Right lobe of liver (tissue), 6 donors: ENCODE measurements at regions not wholly inside any gene's neighbourhood (a gene's known extent, or its start where the extent isn't known, plus 50 kb on each side); places are given as distances from the start of the nearest gene placed in this dataset.
"Not testable (repeated sequence)": the region's sequence is repeated elsewhere in the genome, so short reads cannot be mapped to it uniquely, and the experiment has no call there.

Experiments used
- ATAC-seq, 4 donors: fragments of 200-7000 bp; cut with Tn5 transposase; one replicate each; pipeline ENCODE4 v1.9.1; 2020; ENCODE audit warnings: mild to moderate bottlenecking in 4 of 4, moderate library complexity in 4 of 4
- DNase-seq, 3 donors: peaks; one replicate each; pipeline ENCODE4 v3.0.0-alpha.2; 2020
- H3K27ac ChIP-seq, 3 donors: fragments of 200-600 bp; one replicate each; pipeline ENCODE4 v1.8.0; 2022
- H3K27me3 ChIP-seq, 2 donors: fragments of 200-600 bp; one replicate each; pipeline ENCODE4 v1.8.0; 2022
- H3K36me3 ChIP-seq, 4 donors: fragments of 200-600 bp; sonication (generic) in 1 of 4; one replicate each; pipeline versions ENCODE4 v1.5.1 to v1.8.0; 2017 to 2022; ENCODE audit warnings: control low read depth in 1 of 4
- H3K4me1 ChIP-seq, 4 donors: fragments of 200-600 bp; sonication (generic) in 1 of 4; one replicate each; pipeline versions ENCODE4 v1.5.1 to v1.8.0; 2017 to 2022; ENCODE audit warnings: control low read depth in 1 of 4
- H3K4me3 ChIP-seq, 3 donors: fragments of 200-600 bp; one replicate each; pipeline ENCODE4 v1.8.0; 2022
- H3K9me3 ChIP-seq, 4 donors: fragments of 200-600 bp; sonication (generic) in 1 of 4; one replicate each; pipeline versions ENCODE4 v1.5.1 to v1.8.0; 2017 to 2022; ENCODE audit warnings: control low read depth in 1 of 4
- CTCF ChIP-seq, 4 donors: fragments of 200-600 bp in 3 of 4; fragments of 450-650 bp in 1 of 4; IDR thresholded peaks; one replicate each; pipeline versions ENCODE4 v1.5.1 to v1.8.0; 2016 to 2022; ENCODE audit warnings: antibody characterized with exemption in 4 of 4, mild to moderate bottlenecking in 2 of 4
- POLR2A ChIP-seq: fragments of 450-650 bp; IDR thresholded peaks from one replicate; pipeline ENCODE4 v1.6.1; 2017; ENCODE audit warnings: antibody characterized with exemption, mild to moderate bottlenecking
- WGBS: methylation state at CpG from one replicate; pipeline ENCODE4 v1.1.6; 2018; ENCODE audit warnings: low coverage, low lambda C conversion rate; ENCODE audit not compliant: insufficient coverage; ENCODE audit errors: missing lambda C conversion rate; 5-methylcytosine and 5-hydroxymethylcytosine counted together
- intact Hi-C, 2 donors: fragments of 100-400 bp; cut with DNase I; formaldehyde crosslinking; loops; one replicate each; pipeline versions ENCODE4 v1.11.2 to v1.14.1; 2022
- donor health status: DM: no; HTN: yes; CAD: no.
- donor health status: DM: no; HTN: no; CAD: no.
- donor health status: DM: no; HTN: no; CAD: no.
- donor health status: DM: no; HTN: yes; CAD: no.
- donor health status: DM: no; HTN: yes; CAD: no.

GRCh38 chr14:35174342-35174741 lies 52.0 kb downstream of the PRORP start:
- TF ChIP-seq CTCF (IDR thresholded peaks at IDR 0.05) (no peak), POLR2A (no peak)
- no peak for ATAC-seq
- Histone ChIP-seq H3K4me1 (no peaks in the 10 kb centered on the region), H3K27me3 (no peaks in the 10 kb centered on the region), H3K9me3 (no peaks in the 10 kb centered on the region), H3K36me3 (no peaks in the 10 kb centered on the region), H3K4me3 (no peak overlapping the region), H3K27ac (no peak overlapping the region)
- intact Hi-C loops, result no loop called here
- 92% methylated on average over 3 of the region's 3 CpGs for WGBS
- no peak for DNase-seq

GRCh38 chr14:35180179-35180578 lies 57.8 kb downstream of the PRORP start:
- no peaks in the 10 kb centered on the region for H3K4me1 ChIP-seq
- DNase-seq (no peak), ATAC-seq (no peak)
- 93% methylated on average over 5 of the region's 7 CpGs for WGBS
- TF ChIP-seq CTCF (IDR thresholded peaks at IDR 0.05), result no peak
- no peak for TF ChIP-seq POLR2A
- no peaks in the 10 kb centered on the region for H3K27me3 ChIP-seq
- H3K27ac ChIP-seq, result no peak overlapping the region
- intact Hi-C loops, result no loop called here
- no peaks in the 10 kb centered on the region for H3K9me3 ChIP-seq
- H3K4me3 ChIP-seq, result no peak overlapping the region
- peaks cover 0 to 4% (median 0%) of the 10 kb centered on the region in 4 donors for H3K36me3 ChIP-seq

- intact Hi-C loops, ATAC-seq, H3K36me3 ChIP-seq, H3K4me3 ChIP-seq, H3K4me1 ChIP-seq, H3K27ac ChIP-seq, DNase-seq, H3K9me3 ChIP-seq, H3K27me3 ChIP-seq: not testable (repeated sequence)
Observed at GRCh38 chr14:35184891-35185290, 62.5 kb downstream of the PRORP start.

GRCh38 chr14:35189422-35189821 lies 67.1 kb downstream of the PRORP start:
- peak in 2 of 4 donors; percentile 30 to 36 for ATAC-seq

GRCh38 chr14:35193161-35193560 lies 70.8 kb downstream of the PRORP start:
- Histone ChIP-seq H3K9me3 (no peaks in the 10 kb centered on the region), H3K4me3 (no peak overlapping the region), H3K36me3 (no peaks in the 10 kb centered on the region), H3K27me3 (no peaks in the 10 kb centered on the region), H3K27ac (no peak overlapping the region), H3K4me1 (no peaks in the 10 kb centered on the region)
- TF ChIP-seq CTCF (IDR thresholded peaks at IDR 0.05) (no peak), POLR2A (no peak)
- ATAC-seq (no peak), DNase-seq (no peak)
- intact Hi-C loops, result no loop called here

More at GRCh38 chr14:35189422-35189821, 67.1 kb downstream of the PRORP start:
- WGBS, result 39% methylated on average over 1 of the region's 1 CpG
- H3K4me1 ChIP-seq, result no peaks in the 10 kb centered on the region
- H3K27ac ChIP-seq, result no peak overlapping the region
- intact Hi-C loops, result no loop called here
- no peaks in the 10 kb centered on the region for H3K27me3 ChIP-seq
- TF ChIP-seq POLR2A (no peak), CTCF (IDR thresholded peaks at IDR 0.05) (no peak)
- DNase-seq, result no peak
- no peaks in the 10 kb centered on the region for H3K9me3 ChIP-seq
- H3K36me3 ChIP-seq, result no peaks in the 10 kb centered on the region
- H3K4me3 ChIP-seq, result no peak overlapping the region

- H3K4me1 ChIP-seq, H3K27me3 ChIP-seq, ATAC-seq, H3K27ac ChIP-seq, DNase-seq, H3K4me3 ChIP-seq, H3K36me3 ChIP-seq, intact Hi-C loops, H3K9me3 ChIP-seq: not testable (repeated sequence)
- no CpG with 5 or more reads among the region's 1 CpG for WGBS
Observed at GRCh38 chr14:35194183-35194582, 71.8 kb downstream of the PRORP start.
